Panc1 (cell line): ENCODE measurements at regions not wholly inside any gene's neighbourhood (a gene's known extent, or its start where the extent isn't known, plus 50 kb on each side); places are given as distances from the start of the nearest gene placed in this dataset.

Source experiments
- ATAC-seq: fragments of 200-7000 bp; cut with Tn5 transposase; 2 replicates; pipeline ENCODE4 v1.9.1; 2020; ENCODE audit warnings: mild to moderate bottlenecking, moderate library complexity
- BruUV-seq: library from RNA; stranded (reverse); fragments of 400-500 nt; replicated peaks from 2 replicates; lab custom pipeline; 2021; lab: Mats Ljungman, UMichigan
- CTCF ChIA-PET: fragments of 300-600 bp; sonication (Branson Sonifier 250); formaldehyde crosslinking; loops from one replicate; lab custom pipeline; 2022; ENCODE audit warnings: antibody characterized with exemption; lab: Charles Lee
- POLR2A ChIA-PET: fragments of 300-600 bp; sonication (Branson Sonifier 250); formaldehyde crosslinking; loops from one replicate; lab custom pipeline; 2022; ENCODE audit warnings: antibody characterized with exemption; lab: Charles Lee
- DNase-seq: peaks from one replicate; pipeline ENCODE4 v3.0.0-alpha.2; 2010; ENCODE audit warnings: low read depth, low spot score
- H3K27ac ChIP-seq: 2 replicates; pipeline ENCODE4 v1.5.1; 2011; ENCODE audit warnings: mild to moderate bottlenecking, low read length, inconsistent platforms
- H3K27me3 ChIP-seq: fragments of 200-500 bp; sonication (Bioruptor generic); 2 replicates; pipeline ENCODE4 v1.6.0; 2014; ENCODE audit warnings: low read length, inconsistent platforms; ENCODE audit not compliant: control insufficient read depth, insufficient read depth
- H3K36me3 ChIP-seq: fragments of 200-500 bp; sonication (Bioruptor generic); 2 replicates; pipeline ENCODE4 v1.5.1; 2014; ENCODE audit warnings: inconsistent platforms, mild to moderate bottlenecking, low read length, moderate library complexity; ENCODE audit not compliant: control insufficient read depth, insufficient read depth
- H3K4me1 ChIP-seq: 2 replicates; pipeline ENCODE4 v1.5.1; 2011; ENCODE audit warnings: inconsistent platforms, mild to moderate bottlenecking, low read length, moderate library complexity; ENCODE audit not compliant: control insufficient read depth, insufficient read depth
- H3K4me3 ChIP-seq, 2 experiments: 2 replicates each; pipeline ENCODE4 v1.5.1; 2011 to 2012; ENCODE audit warnings: low read depth in 2 of 2, low read length in 2 of 2, mild to moderate bottlenecking in 2 of 2, inconsistent platforms in 1 of 2, moderate library complexity in 1 of 2
- H3K9me3 ChIP-seq: fragments of 200-500 bp; sonication (Bioruptor generic); 2 replicates; pipeline ENCODE4 v1.5.1; 2014; ENCODE audit warnings: low read depth, mild to moderate bottlenecking, inconsistent platforms, low read length, moderate library complexity; ENCODE audit not compliant: control insufficient read depth, insufficient read depth
- POLR2AphosphoS5 ChIP-seq: IDR thresholded peaks from 2 replicates; pipeline ENCODE4 v1.6.1; 2012; ENCODE audit warnings: mild to moderate bottlenecking, low read depth, low read length, moderate library complexity
- SIN3A ChIP-seq: IDR thresholded peaks from 2 replicates; pipeline ENCODE4 v1.6.1; 2012; ENCODE audit warnings: low read depth, mild to moderate bottlenecking, low read length, moderate library complexity, borderline replicate concordance; ENCODE audit not compliant: insufficient read depth
- TCF7L2 ChIP-seq: IDR thresholded peaks from 2 replicates; pipeline ENCODE4 v1.6.1; 2011; ENCODE audit warnings: mild to moderate bottlenecking, low read depth, low read length, inconsistent platforms
- in situ Hi-C: cut with HindIII; loops from 2 replicates; pipeline ENCODE4 v1.10.0; 2016; ENCODE audit warnings: low sequenced_read_pairs, low pct_unique_long_range_greater_than_20kb
- intact Hi-C: fragments of 100-400 bp; cut with micrococcal nuclease; formaldehyde crosslinking; loops from one replicate; pipeline ENCODE4 v1.10.0; 2022; ENCODE audit not compliant: unreplicated experiment
- TF ChIP-seq, protein P1 (sequence below): fragments of 450-650 bp; IDR thresholded peaks from 2 replicates; pipeline ENCODE4 v1.5.1; 2017; ENCODE audit warnings: mild to moderate bottlenecking
- TF ChIP-seq, protein P2 (sequence below), 2 experiments: IDR thresholded peaks; 2 replicates each; pipeline ENCODE4 v1.6.1; 2011 to 2012; ENCODE audit warnings: low read depth in 2 of 2, control low read depth in 1 of 2, low read length in 1 of 2, mild to moderate bottlenecking in 1 of 2, moderate library complexity in 1 of 2; ENCODE audit not compliant: insufficient read depth in 1 of 2

DNA sequence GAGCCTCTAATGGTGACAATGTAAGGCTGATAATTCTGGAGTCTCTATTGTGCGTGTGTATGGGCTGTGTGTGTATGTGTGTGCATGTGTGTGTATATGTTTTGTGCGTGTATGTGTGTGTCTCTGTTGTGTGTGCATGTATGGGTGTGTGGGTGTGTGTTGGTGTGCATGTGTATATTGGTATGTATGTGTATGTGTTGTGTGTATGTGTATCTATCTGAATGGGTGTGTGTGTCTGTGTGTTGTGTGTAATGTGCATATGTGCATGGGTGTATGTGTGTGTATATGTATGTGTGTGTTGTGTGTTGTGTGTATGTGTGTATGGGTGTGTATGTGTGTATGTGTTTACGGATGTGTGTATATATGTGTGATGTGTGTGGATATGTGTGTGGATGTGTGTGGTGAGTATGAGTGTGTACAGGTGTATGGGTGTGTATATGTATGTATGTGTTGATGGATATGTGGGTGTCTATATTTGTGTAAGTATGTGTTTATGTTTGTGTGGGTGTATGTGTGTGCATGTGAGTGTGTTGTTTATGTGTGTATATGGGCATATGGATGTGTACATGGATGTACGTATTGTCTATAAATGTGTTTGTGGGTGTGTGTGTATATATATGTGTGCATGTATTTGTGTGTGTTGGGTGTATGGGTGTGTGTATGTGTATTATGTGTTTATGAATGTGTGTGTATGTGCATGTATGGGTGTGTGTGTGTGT lies 366.7 kb downstream of the UQCRFS1 start:
- intact Hi-C loops = no loop called here

DNA sequence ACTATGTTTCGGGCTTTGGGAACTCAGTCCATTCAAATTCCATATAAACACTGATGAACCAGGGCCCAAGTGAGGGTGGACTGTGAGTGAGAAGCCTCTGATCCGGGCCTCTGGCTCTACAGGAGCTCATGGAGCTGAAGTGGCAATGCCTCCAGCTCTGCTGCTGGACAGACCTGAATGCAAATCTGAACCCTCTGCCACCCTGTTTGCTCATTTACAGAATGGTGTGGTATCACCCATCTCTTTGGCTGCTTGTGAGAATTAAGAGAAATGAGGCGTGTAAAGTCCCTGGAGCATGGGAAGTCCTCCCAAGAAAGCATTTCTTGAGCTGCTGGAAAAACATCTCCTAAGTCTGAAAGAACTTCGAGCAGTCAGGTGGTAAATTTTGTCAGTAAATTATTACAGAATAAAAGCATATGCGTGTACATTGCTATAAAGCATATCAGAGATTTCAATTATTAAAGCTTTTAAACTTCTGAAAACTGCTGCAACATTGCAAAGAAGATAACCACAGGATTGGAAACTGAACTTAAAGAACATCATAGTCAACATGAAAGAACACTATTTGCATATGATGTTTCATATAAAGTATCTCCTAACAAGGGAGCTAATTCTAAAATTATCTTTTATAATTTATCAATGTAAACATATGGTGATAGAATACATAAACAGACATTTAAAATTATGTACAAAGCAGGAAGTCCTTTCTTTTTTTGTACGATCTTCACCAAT lies 369.0 kb downstream of the UQCRFS1 start:
- CTCF ChIA-PET = no interaction called here
- in situ Hi-C loops = no loop called here

More for the DNA sequence above, 366.7 kb downstream of the UQCRFS1 start:
- Histone ChIP-seq H3K9me3 (no peaks in the 10 kb centered on the region), H3K27ac (no peak overlapping the region), H3K27me3 (no peaks in the 10 kb centered on the region; the same call in 1 of the 2 replicates), H3K4me1 (no peaks in the 10 kb centered on the region), H3K36me3 (no peaks in the 10 kb centered on the region), H3K4me3 (no peak overlapping the region)
- TF ChIP-seq, protein P1, sequence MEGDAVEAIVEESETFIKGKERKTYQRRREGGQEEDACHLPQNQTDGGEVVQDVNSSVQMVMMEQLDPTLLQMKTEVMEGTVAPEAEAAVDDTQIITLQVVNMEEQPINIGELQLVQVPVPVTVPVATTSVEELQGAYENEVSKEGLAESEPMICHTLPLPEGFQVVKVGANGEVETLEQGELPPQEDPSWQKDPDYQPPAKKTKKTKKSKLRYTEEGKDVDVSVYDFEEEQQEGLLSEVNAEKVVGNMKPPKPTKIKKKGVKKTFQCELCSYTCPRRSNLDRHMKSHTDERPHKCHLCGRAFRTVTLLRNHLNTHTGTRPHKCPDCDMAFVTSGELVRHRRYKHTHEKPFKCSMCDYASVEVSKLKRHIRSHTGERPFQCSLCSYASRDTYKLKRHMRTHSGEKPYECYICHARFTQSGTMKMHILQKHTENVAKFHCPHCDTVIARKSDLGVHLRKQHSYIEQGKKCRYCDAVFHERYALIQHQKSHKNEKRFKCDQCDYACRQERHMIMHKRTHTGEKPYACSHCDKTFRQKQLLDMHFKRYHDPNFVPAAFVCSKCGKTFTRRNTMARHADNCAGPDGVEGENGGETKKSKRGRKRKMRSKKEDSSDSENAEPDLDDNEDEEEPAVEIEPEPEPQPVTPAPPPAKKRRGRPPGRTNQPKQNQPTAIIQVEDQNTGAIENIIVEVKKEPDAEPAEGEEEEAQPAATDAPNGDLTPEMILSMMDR = no peak
- no peak for TF ChIP-seq SIN3A
- no peak for TF ChIP-seq TCF7L2
- TF ChIP-seq, protein P2, sequence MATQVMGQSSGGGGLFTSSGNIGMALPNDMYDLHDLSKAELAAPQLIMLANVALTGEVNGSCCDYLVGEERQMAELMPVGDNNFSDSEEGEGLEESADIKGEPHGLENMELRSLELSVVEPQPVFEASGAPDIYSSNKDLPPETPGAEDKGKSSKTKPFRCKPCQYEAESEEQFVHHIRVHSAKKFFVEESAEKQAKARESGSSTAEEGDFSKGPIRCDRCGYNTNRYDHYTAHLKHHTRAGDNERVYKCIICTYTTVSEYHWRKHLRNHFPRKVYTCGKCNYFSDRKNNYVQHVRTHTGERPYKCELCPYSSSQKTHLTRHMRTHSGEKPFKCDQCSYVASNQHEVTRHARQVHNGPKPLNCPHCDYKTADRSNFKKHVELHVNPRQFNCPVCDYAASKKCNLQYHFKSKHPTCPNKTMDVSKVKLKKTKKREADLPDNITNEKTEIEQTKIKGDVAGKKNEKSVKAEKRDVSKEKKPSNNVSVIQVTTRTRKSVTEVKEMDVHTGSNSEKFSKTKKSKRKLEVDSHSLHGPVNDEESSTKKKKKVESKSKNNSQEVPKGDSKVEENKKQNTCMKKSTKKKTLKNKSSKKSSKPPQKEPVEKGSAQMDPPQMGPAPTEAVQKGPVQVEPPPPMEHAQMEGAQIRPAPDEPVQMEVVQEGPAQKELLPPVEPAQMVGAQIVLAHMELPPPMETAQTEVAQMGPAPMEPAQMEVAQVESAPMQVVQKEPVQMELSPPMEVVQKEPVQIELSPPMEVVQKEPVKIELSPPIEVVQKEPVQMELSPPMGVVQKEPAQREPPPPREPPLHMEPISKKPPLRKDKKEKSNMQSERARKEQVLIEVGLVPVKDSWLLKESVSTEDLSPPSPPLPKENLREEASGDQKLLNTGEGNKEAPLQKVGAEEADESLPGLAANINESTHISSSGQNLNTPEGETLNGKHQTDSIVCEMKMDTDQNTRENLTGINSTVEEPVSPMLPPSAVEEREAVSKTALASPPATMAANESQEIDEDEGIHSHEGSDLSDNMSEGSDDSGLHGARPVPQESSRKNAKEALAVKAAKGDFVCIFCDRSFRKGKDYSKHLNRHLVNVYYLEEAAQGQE (IDR thresholded peaks at IDR 0.05; ENCODE audit: insufficient read depth in 1 of 2, low read depth in 2 of 2, low read length in 1 of 2) = no peak
- TF ChIP-seq POLR2AphosphoS5 = no peak
- no peak for ATAC-seq
- in situ Hi-C loops = no loop called here
- no TSS peak for BruUV-seq
- ChIA-PET POLR2A (no interaction called here), CTCF (no interaction called here)
- DNase-seq = no peak

More for the DNA sequence above, 369.0 kb downstream of the UQCRFS1 start:
- intact Hi-C loops = no loop called here
- TF ChIP-seq SIN3A = no peak
- no peak for TF ChIP-seq POLR2AphosphoS5
- no peak for TF ChIP-seq TCF7L2
- TF ChIP-seq, protein P1 = no peak
- TF ChIP-seq, protein P2 (IDR thresholded peaks at IDR 0.05; ENCODE audit: insufficient read depth in 1 of 2, low read depth in 2 of 2, low read length in 1 of 2) = no peak
- H3K27me3 ChIP-seq = peaks cover 3% of the 10 kb centered on the region; the same call in 1 of the 2 replicates
- no peak overlapping the region for H3K4me3 ChIP-seq
- no peaks in the 10 kb centered on the region for H3K36me3 ChIP-seq
- POLR2A ChIA-PET = no interaction called here
- ATAC-seq = no peak
- H3K27ac ChIP-seq = no peak overlapping the region
- H3K4me1 ChIP-seq = no peaks in the 10 kb centered on the region
- BruUV-seq = no TSS peak
- no peak for DNase-seq
- no peaks in the 10 kb centered on the region for H3K9me3 ChIP-seq
